B cell (primary cell): ENCODE measurements at regions not wholly inside any gene's neighbourhood (a gene's known extent, or its start where the extent isn't known, plus 50 kb on each side); places are given as distances from the start of the nearest gene placed in this dataset.

Experiments used
- EZH2 ChIP-seq: IDR thresholded peaks from 2 replicates; pipeline ENCODE4 v1.6.1; 2012; ENCODE audit warnings: borderline replicate concordance, low read depth, mild to moderate bottlenecking, moderate library complexity, low read length; ENCODE audit not compliant: insufficient read depth, poor library complexity, severe bottlenecking
- TF ChIP-seq, protein P1 (sequence below): fragments of 200-600 bp; IDR thresholded peaks from one replicate; pipeline ENCODE4 v1.8.0; 2022; ENCODE audit warnings: antibody characterized with exemption, mild to moderate bottlenecking

DNA sequence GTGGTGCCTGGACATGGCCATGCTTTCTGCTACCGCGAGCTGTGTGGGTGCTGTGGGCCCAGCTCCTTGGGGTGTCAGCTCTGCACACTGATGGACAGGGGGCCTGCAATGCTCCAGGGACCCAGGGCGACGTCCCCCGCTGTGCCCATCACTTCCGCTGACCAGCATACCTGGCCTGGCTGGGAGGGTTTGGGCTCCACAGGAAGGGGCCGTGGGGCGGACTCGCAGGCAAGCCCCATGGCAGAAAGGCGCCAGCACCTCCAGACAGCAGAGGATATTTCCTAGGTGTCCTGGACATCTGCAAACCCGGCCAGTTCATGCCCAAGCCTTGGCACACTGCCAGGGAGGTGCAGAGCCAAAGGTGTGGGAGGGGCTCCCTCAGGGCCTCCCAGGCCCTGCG, 295.8 kb upstream of the IRX4 start:
- TF ChIP-seq, protein P1, sequence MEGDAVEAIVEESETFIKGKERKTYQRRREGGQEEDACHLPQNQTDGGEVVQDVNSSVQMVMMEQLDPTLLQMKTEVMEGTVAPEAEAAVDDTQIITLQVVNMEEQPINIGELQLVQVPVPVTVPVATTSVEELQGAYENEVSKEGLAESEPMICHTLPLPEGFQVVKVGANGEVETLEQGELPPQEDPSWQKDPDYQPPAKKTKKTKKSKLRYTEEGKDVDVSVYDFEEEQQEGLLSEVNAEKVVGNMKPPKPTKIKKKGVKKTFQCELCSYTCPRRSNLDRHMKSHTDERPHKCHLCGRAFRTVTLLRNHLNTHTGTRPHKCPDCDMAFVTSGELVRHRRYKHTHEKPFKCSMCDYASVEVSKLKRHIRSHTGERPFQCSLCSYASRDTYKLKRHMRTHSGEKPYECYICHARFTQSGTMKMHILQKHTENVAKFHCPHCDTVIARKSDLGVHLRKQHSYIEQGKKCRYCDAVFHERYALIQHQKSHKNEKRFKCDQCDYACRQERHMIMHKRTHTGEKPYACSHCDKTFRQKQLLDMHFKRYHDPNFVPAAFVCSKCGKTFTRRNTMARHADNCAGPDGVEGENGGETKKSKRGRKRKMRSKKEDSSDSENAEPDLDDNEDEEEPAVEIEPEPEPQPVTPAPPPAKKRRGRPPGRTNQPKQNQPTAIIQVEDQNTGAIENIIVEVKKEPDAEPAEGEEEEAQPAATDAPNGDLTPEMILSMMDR, result no peak
- TF ChIP-seq EZH2, result no peak
